Right lobe of liver (tissue), 6 donors: ENCODE measurements at regions not wholly inside any gene's neighbourhood (a gene's known extent, or its start where the extent isn't known, plus 50 kb on each side); places are given as distances from the start of the nearest gene placed in this dataset.

Source experiments
- ATAC-seq, 4 donors: fragments of 200-7000 bp; cut with Tn5 transposase; one replicate each; pipeline ENCODE4 v1.9.1; 2020; ENCODE audit warnings: mild to moderate bottlenecking in 4 of 4, moderate library complexity in 4 of 4
- DNase-seq, 3 donors: peaks; one replicate each; pipeline ENCODE4 v3.0.0-alpha.2; 2020
- H3K27ac ChIP-seq, 3 donors: fragments of 200-600 bp; one replicate each; pipeline ENCODE4 v1.8.0; 2022
- H3K27me3 ChIP-seq, 2 donors: fragments of 200-600 bp; one replicate each; pipeline ENCODE4 v1.8.0; 2022
- H3K36me3 ChIP-seq, 4 donors: fragments of 200-600 bp; sonication (generic) in 1 of 4; one replicate each; pipeline versions ENCODE4 v1.5.1 to v1.8.0; 2017 to 2022; ENCODE audit warnings: control low read depth in 1 of 4
- H3K4me1 ChIP-seq, 4 donors: fragments of 200-600 bp; sonication (generic) in 1 of 4; one replicate each; pipeline versions ENCODE4 v1.5.1 to v1.8.0; 2017 to 2022; ENCODE audit warnings: control low read depth in 1 of 4
- H3K4me3 ChIP-seq, 3 donors: fragments of 200-600 bp; one replicate each; pipeline ENCODE4 v1.8.0; 2022
- H3K9me3 ChIP-seq, 4 donors: fragments of 200-600 bp; sonication (generic) in 1 of 4; one replicate each; pipeline versions ENCODE4 v1.5.1 to v1.8.0; 2017 to 2022; ENCODE audit warnings: control low read depth in 1 of 4
- POLR2A ChIP-seq: fragments of 450-650 bp; IDR thresholded peaks from one replicate; pipeline ENCODE4 v1.6.1; 2017; ENCODE audit warnings: antibody characterized with exemption, mild to moderate bottlenecking
- WGBS: methylation state at CpG from one replicate; pipeline ENCODE4 v1.1.6; 2018; ENCODE audit warnings: low coverage, low lambda C conversion rate; ENCODE audit not compliant: insufficient coverage; ENCODE audit errors: missing lambda C conversion rate; 5-methylcytosine and 5-hydroxymethylcytosine counted together
- intact Hi-C, 2 donors: fragments of 100-400 bp; cut with DNase I; formaldehyde crosslinking; loops; one replicate each; pipeline versions ENCODE4 v1.11.2 to v1.14.1; 2022
- TF ChIP-seq, protein P1 (sequence below), 4 donors: fragments of 200-600 bp in 3 of 4; fragments of 450-650 bp in 1 of 4; IDR thresholded peaks; one replicate each; pipeline versions ENCODE4 v1.5.1 to v1.8.0; 2016 to 2022; ENCODE audit warnings: antibody characterized with exemption in 4 of 4, mild to moderate bottlenecking in 2 of 4
- donor health status: DM: no; HTN: yes; CAD: no.
- donor health status: DM: no; HTN: no; CAD: no.
- donor health status: DM: no; HTN: no; CAD: no.
- donor health status: DM: no; HTN: yes; CAD: no.
- donor health status: DM: no; HTN: yes; CAD: no.

DNA sequence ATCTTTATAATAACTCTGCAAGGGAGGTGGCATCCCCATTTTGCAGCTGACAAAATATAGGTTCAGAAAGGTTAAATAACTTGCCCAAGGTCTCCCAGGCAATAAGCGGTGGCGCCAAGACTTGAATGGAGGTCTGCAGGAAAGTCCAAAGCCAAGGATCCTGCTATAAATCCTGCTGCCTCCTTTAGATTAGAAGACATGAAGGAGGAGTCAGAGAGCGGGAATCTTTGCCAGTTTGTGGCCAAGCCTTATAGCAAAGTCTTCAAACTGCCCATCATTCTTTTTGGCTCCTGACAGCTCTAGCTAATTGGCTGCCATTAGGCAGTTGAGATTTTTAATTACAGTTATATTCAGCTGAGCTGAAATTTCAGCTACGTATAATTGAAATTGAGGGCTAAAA, 114.3 kb downstream of the C1D start:
- TF ChIP-seq, protein P1, sequence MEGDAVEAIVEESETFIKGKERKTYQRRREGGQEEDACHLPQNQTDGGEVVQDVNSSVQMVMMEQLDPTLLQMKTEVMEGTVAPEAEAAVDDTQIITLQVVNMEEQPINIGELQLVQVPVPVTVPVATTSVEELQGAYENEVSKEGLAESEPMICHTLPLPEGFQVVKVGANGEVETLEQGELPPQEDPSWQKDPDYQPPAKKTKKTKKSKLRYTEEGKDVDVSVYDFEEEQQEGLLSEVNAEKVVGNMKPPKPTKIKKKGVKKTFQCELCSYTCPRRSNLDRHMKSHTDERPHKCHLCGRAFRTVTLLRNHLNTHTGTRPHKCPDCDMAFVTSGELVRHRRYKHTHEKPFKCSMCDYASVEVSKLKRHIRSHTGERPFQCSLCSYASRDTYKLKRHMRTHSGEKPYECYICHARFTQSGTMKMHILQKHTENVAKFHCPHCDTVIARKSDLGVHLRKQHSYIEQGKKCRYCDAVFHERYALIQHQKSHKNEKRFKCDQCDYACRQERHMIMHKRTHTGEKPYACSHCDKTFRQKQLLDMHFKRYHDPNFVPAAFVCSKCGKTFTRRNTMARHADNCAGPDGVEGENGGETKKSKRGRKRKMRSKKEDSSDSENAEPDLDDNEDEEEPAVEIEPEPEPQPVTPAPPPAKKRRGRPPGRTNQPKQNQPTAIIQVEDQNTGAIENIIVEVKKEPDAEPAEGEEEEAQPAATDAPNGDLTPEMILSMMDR (IDR thresholded peaks at IDR 0.05), result no peak
- no peak for TF ChIP-seq POLR2A

GRCh38 chr2:67950018-67950417, 112.8 kb downstream of the C1D start:
- no peak for TF ChIP-seq POLR2A
- TF ChIP-seq, protein P1 (IDR thresholded peaks at IDR 0.05), result no peak
- DNase-seq, result no peak
- no peaks in the 10 kb centered on the region for H3K4me1 ChIP-seq
- 30% methylated on average over 2 of the region's 2 CpGs for WGBS
- intact Hi-C loops, result no loop called here
- H3K9me3 ChIP-seq, result no peaks in the 10 kb centered on the region
- no peaks in the 10 kb centered on the region for H3K36me3 ChIP-seq
- H3K27me3 ChIP-seq, result no peaks in the 10 kb centered on the region
- no peak overlapping the region for H3K27ac ChIP-seq
- H3K4me3 ChIP-seq, result no peak overlapping the region
- ATAC-seq, result no peak

More for the DNA sequence above, 114.3 kb downstream of the C1D start:
- Histone ChIP-seq H3K4me1 (no peaks in the 10 kb centered on the region), H3K27me3 (no peaks in the 10 kb centered on the region), H3K27ac (no peak overlapping the region), H3K4me3 (no peak overlapping the region), H3K9me3 (no peaks in the 10 kb centered on the region), H3K36me3 (no peaks in the 10 kb centered on the region)
- ATAC-seq (no peak), DNase-seq (no peak)
- 71% methylated on average over 4 of the region's 4 CpGs for WGBS
- intact Hi-C loops, result no loop called here

- intact Hi-C loops, result no loop called here
- DNase-seq (no peak), ATAC-seq (no peak)
- no peak for TF ChIP-seq POLR2A
- TF ChIP-seq, protein P1 (IDR thresholded peaks at IDR 0.05), result no peak
- no peak overlapping the region for H3K4me3 ChIP-seq
- H3K9me3 ChIP-seq, result no peaks in the 10 kb centered on the region
- no peaks in the 10 kb centered on the region for H3K27me3 ChIP-seq
- 10% methylated on average over 2 of the region's 2 CpGs for WGBS
- H3K4me1 ChIP-seq, result no peaks in the 10 kb centered on the region
- H3K36me3 ChIP-seq, result no peaks in the 10 kb centered on the region
- H3K27ac ChIP-seq, result no peak overlapping the region
These were observed 111.9 kb downstream of the C1D start for GRCh38 chr2:67950919-67951318.

DNA sequence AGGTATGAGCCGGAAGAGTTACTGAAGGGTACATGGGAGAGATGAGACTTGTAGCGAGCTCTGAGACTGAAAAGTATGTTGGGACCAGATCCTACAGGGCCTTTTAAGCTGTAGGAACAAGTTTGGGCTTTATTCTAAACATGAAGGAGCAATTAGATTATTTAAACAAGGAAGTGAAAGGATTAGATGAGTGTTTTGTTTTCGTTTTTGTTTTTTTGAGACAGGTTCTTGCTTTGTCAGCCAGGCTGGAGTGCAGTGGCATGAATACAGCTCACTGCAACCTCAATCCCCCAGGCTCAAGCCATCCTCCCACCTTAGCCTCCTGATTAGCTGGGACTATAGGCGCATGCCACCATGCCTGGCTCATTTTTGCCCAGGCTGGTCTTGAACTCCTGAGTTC, 110.7 kb downstream of the C1D start:
- intact Hi-C loops, result no loop called here
- Histone ChIP-seq H3K27ac (no peak overlapping the region), H3K9me3 (no peaks in the 10 kb centered on the region), H3K4me3 (no peak overlapping the region), H3K4me1 (no peaks in the 10 kb centered on the region), H3K27me3 (no peaks in the 10 kb centered on the region), H3K36me3 (no peaks in the 10 kb centered on the region)
- 63% methylated on average over 4 of the region's 4 CpGs for WGBS
- ATAC-seq (no peak), DNase-seq (no peak)
- TF ChIP-seq POLR2A, result no peak
- TF ChIP-seq, protein P1 (IDR thresholded peaks at IDR 0.05), result no peak
